22Rv1 (cell line): ENCODE measurements at regions not wholly inside any gene's neighbourhood (a gene's known extent, or its start where the extent isn't known, plus 50 kb on each side); places are given as distances from the start of the nearest gene placed in this dataset.

Experiments
- H3K27ac ChIP-seq: fragments of 450-650 bp; 2 replicates; pipeline ENCODE4 v1.5.1; 2017
- CTCF ChIP-seq: fragments of 450-650 bp; IDR thresholded peaks from 2 replicates; pipeline ENCODE4 v1.5.1; 2017; ENCODE audit warnings: mild to moderate bottlenecking
- ZFX ChIP-seq: fragments of 450-650 bp; IDR thresholded peaks from 2 replicates; pipeline ENCODE4 v1.6.1; 2017; ENCODE audit warnings: antibody characterized with exemption, borderline replicate concordance

- no peak for TF ChIP-seq ZFX
- no peak for TF ChIP-seq CTCF
- no peak overlapping the region for H3K27ac ChIP-seq
Observed at GRCh38 chr4:19285146-19285545, 966.6 kb upstream of the SLIT2 start.

DNA sequence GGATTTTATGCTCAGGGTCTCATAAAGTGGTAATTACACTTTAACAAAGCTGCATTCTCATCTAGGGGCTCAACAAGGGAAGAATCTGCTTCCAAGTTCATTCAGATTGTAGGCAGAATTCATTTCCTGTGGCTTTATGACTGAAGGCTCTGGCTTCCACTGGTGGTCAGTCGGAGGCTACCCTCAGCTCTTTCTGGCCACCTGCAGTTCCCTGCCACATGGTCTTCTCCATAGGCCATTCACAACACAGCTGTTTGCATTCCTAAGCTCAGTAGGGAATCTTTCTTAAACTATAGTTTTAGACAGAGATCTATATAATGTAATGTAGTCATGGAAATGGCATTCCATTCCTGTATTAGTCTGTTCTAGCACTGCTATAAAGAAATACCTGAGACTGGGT lies 973.0 kb upstream of the SLIT2 start:
- no peak overlapping the region for H3K27ac ChIP-seq
- TF ChIP-seq CTCF (no peak), ZFX (no peak)

GRCh38 chr4:19266566-19266965 lies 985.1 kb upstream of the SLIT2 start:
- TF ChIP-seq CTCF (no peak), ZFX (no peak)
- no peak overlapping the region for H3K27ac ChIP-seq

DNA sequence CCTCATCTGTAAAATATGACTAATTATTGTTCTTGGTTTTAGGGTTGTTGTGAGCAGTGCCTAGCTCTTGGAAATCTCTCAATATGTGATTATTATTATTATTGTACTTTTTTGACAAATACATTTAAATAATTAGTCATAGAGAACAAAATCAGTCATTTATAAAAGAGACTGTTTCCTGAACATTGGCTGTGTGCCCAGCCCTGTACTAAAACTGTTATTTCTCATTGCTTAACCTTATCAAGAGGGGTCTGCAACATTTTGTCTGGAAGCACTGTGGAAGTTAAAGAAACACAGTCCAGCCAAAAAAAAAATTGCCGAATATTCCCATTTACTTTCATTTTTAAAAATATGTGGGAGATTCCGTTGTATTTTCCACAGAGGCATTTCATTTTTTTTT lies 989.2 kb upstream of the SLIT2 start:
- TF ChIP-seq CTCF: no peak
- TF ChIP-seq ZFX: no peak
- H3K27ac ChIP-seq: no peak overlapping the region

GRCh38 chr4:19260346-19260745 lies 991.4 kb upstream of the SLIT2 start:
- no peak overlapping the region for H3K27ac ChIP-seq
- TF ChIP-seq ZFX (no peak), CTCF (no peak)

- no peak overlapping the region for H3K27ac ChIP-seq
- TF ChIP-seq ZFX: no peak
- TF ChIP-seq CTCF: no peak
Observed at GRCh38 chr4:19259920-19260319, 991.8 kb upstream of the SLIT2 start.

GRCh38 chr4:19256823-19257222 lies 994.9 kb upstream of the SLIT2 start:
- TF ChIP-seq CTCF: no peak
- TF ChIP-seq ZFX: no peak
- H3K27ac ChIP-seq: no peak overlapping the region
